GM12873 (cell line): ENCODE measurements at regions not wholly inside any gene's neighbourhood (a gene's known extent, or its start where the extent isn't known, plus 50 kb on each side); places are given as distances from the start of the nearest gene placed in this dataset.

Experiments used
- CTCF ChIP-seq: IDR thresholded peaks from 2 replicates; pipeline ENCODE4 v1.5.1; 2012; ENCODE audit warnings: low read depth, mild to moderate bottlenecking, moderate library complexity, low read length, control low read depth; ENCODE audit not compliant: insufficient read depth; ENCODE audit errors: missing control alignments

- no peak for TF ChIP-seq CTCF
Observed at GRCh38 chr9:25570802-25571201, 107.4 kb downstream of the TUSC1 start.

- TF ChIP-seq CTCF, result no peak
Observed at GRCh38 chr9:25562101-25562500, 116.1 kb downstream of the TUSC1 start.

- no peak for TF ChIP-seq CTCF
Observed at GRCh38 chr9:25557645-25558300, 120.5 kb downstream of the TUSC1 start.

- no peak for TF ChIP-seq CTCF
Observed at GRCh38 chr9:25556540-25556939, 121.7 kb downstream of the TUSC1 start.

GRCh38 chr9:25548847-25549246, 129.4 kb downstream of the TUSC1 start:
- TF ChIP-seq CTCF, result no peak

- no peak for TF ChIP-seq CTCF
Observed at GRCh38 chr9:25543806-25544205, 134.4 kb downstream of the TUSC1 start.

GRCh38 chr9:25542319-25542718, 135.9 kb downstream of the TUSC1 start:
- TF ChIP-seq CTCF, result no peak
